ENCODE measurements at regions not wholly inside any gene's neighbourhood (a gene's known extent, or its start where the extent isn't known, plus 50 kb on each side); places are given as distances from the start of the nearest gene placed in this dataset.

- no peak for DNase-seq
Observed at GRCh38 chr9:129504404-129504803, 116.5 kb downstream of the C9orf50 start.

DNA sequence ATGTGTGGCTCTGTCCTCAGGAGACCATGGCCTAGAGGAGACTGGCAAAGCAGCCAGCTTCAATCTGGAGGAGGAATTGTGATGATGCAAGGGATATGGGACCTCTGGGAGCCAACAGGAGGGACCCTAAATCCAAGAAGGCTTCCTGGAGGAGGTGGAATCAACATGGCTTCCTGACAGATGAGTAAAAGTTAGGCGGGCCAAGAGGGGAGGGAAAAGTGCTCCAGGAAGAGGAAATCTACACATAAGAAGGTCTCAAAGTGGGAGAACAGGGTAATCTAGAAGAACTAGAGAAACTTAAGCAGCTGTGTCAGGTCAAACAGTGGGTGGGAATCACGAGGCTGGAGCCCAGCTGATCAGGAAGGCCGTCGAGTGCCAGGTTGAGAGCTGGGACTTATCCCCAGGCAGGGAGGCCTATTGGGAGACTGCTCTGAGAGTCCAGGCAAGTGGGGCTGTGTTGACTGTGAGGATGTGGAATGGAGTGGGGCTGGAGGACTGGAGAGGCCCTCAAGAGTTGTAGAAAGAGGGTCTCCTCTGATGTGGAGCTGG lies 119.1 kb downstream of the C9orf50 start:
- DNase-seq = no peak

- DNase-seq = no peak
Observed at GRCh38 chr9:129500863-129501770, 119.8 kb downstream of the C9orf50 start.

- no peak for DNase-seq
Observed at GRCh38 chr9:129500161-129500862, 120.6 kb downstream of the C9orf50 start.

- DNase-seq = no peak
Observed at GRCh38 chr9:129498451-129499384, 122.2 kb downstream of the C9orf50 start.

GRCh38 chr9:129497813-129498450 lies 123.0 kb downstream of the C9orf50 start:
- no peak for DNase-seq

DNA sequence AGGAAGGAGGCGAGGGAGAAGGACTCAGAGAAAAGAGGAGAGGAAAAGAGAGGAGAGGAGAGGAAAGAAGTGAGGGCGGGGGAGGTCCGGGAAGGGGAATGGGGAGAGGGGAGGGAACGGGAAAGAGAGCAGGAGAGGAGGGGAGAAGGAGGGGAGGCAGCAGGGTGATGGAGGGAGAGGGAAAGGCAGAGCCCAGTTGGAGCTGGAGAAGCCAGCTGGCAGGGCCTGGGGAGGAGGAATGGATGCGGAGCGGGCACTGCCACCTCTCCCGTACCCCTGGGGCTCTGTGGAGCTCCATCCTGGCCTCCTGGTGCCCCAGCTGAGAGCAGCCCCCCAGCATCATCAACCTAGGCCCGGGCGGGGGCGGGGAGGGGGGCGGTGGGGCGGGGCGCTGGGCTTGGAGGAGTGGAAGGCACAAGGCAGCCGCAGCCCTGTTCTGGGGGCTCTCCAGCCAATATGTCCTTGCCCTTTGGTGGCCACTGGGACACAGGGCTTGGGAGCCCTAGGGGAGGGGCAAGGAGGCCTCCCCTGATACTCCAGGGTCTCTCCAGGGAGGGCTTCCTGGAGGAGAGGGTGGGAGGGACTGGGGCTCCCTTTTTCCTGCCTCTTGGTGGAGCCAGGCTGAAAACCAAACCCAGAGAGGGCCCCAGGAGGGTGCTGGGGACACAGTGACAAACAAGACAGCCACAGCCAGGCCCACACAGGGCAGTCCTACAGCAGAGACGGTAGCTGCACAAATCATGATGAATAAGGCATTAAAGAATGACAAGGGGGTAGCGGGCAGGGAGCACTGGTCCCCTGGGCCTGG lies 123.7 kb downstream of the C9orf50 start:
- DNase-seq = no peak

GRCh38 chr9:129496473-129497004 lies 124.4 kb downstream of the C9orf50 start:
- peak; percentile 53 for DNase-seq

DNA sequence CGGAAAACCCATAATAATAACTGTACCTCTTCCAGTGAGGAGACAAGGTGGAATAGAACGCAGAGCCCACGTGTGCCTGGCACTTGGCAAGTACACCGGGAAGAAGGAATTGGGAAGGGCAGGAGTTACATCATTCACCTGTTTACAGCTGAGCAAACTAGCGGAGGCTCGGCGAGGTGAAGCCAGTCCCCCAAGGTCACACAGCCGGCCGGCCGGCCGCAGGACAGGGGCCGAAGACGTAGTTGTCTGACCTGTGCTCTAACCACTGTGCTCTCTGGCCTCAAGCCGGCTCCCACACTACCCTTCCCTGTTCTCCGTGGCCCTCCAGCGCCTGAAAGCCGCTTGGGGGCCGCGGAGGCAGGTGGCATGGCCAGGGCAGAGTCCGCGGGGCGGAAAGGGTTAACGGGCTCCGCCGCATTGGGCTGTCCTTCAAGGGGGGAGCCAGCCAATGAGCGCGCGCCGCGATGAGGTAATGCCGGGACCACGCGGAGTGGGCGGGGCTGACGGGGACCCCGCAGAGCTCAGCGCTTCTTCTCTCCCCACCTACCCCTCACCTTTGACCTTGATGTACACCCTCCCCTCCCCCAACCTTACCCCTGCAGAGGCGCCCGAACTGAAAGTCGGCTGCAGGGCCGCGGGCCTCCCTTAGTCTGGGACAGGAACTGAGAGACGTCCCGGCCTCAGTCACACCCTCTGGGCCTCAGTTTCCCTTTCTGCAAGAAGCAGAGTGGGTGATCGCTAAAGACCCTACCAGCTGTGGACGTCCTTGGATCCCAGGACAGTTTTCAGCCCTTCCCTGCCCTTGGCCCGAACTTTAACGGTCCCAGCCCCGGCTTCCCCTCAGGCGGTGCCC lies 125.1 kb downstream of the C9orf50 start:
- DNase-seq = peak; percentile 58

GRCh38 chr9:129494113-129494789 lies 126.7 kb downstream of the C9orf50 start:
- DNase-seq = no peak

GRCh38 chr9:129493706-129494047 lies 127.2 kb downstream of the C9orf50 start:
- no peak for DNase-seq

- no peak for DNase-seq
Observed at GRCh38 chr9:129493002-129493705, 127.7 kb downstream of the C9orf50 start.

DNA sequence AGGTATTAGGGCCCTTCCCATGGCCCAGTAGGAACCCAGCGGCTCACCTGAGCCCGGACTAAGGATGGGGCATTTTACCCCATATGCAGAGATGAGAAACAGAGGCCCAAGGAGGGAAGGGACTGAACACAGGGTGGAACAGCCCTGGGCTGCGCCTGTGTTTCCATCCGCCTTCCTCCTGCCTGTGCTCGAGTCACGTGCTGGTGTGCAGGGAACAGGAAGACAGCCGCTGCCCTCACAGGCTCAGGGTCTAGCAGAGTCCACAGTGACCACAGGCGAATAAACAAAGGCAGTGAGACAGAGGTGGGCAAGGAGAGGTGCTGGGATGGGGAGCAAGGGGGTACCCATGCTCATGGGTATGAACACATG lies 129.4 kb downstream of the C9orf50 start:
- no peak for DNase-seq

DNA sequence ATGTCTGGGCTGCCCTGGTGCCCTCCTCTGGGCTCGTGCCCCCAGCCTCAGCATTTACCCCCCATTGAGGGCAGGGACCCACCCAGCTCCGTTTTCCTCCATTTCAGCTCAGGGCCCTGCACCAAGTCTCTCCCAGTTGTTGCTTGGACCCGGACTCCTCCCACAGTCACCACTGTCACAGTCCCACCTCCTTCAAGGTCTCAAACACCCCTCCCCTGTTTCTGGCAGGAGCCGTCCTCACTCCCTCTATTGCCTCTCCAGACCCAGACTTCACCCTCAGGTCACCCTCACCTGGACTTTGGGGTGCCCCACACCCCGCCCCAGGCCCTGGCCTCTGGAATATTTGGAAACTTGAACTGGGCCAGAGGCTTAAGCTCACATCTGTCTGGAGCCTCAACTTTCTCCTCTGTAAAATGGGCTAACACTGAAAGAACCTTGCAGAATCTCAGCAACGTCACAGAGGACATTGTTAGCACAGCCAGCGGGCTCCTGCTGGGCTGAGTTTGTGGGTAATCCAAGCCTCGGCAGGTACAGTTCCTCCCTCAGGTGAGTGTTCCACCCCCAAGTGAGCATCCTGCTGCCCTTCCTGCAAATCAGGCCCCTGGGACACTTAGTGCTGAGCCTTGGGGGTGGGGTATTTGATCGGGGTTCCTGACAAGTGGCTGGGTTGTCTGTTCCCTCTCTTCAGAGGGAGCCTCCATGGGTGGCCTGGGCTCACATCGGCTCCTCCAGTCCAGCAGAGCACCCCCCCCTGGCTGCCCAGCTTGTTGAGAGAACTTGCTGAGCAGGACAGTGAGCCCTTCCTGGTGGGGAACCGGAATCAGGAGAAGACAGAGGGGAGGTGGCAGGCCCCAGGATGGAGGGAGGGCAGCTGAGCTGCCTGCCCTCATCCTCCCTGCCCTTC lies 130.1 kb downstream of the C9orf50 start:
- DNase-seq = no peak

- no peak for DNase-seq
Observed at GRCh38 chr9:129489838-129490582, 130.9 kb downstream of the C9orf50 start.

GRCh38 chr9:129487658-129488483 lies 133.0 kb downstream of the C9orf50 start:
- DNase-seq = no peak

All from DMS153 (cell line).